Right atrium auricular region (tissue), 2 donors: ENCODE measurements at regions not wholly inside any gene's neighbourhood (a gene's known extent, or its start where the extent isn't known, plus 50 kb on each side); places are given as distances from the start of the nearest gene placed in this dataset.

Source experiments
- DNase-seq: peaks from one replicate; pipeline ENCODE4 v3.0.0-alpha.2; 2019; ENCODE audit warnings: low spot score
- H3K27ac ChIP-seq, 2 donors: fragments of 200-600 bp; sonication (generic); 1 replicate in 1 of 2; 2 replicates in 1 of 2; pipeline ENCODE4 v1.5.1; 2016 to 2019
- H3K27me3 ChIP-seq, 2 donors: fragments of 200-600 bp; sonication (generic); one replicate each; pipeline versions ENCODE4 v1.5.1 to v1.6.0; 2017 to 2019
- H3K36me3 ChIP-seq: fragments of 200-600 bp; sonication (generic); one replicate; pipeline ENCODE4 v1.5.1; 2016
- H3K4me1 ChIP-seq, 2 donors: fragments of 200-600 bp; sonication (generic); one replicate each; pipeline versions ENCODE4 v1.5.1 to v1.6.0; 2017 to 2019
- H3K4me3 ChIP-seq, 2 donors: fragments of 200-600 bp; sonication (generic); 1 replicate in 1 of 2; 2 replicates in 1 of 2; pipeline ENCODE4 v1.5.1; 2017 to 2019; ENCODE audit warnings: mild to moderate bottlenecking in 1 of 2, moderate library complexity in 1 of 2
- H3K9me3 ChIP-seq, 2 donors: fragments of 200-600 bp; sonication (generic); one replicate each; pipeline ENCODE4 v1.5.1; 2019
- TF ChIP-seq, protein P1 (sequence below), 2 donors: fragments of 200-600 bp; sonication (generic); IDR thresholded peaks; one replicate each; pipeline ENCODE4 v1.5.1; 2019; ENCODE audit warnings: antibody characterized with exemption in 2 of 2

DNA sequence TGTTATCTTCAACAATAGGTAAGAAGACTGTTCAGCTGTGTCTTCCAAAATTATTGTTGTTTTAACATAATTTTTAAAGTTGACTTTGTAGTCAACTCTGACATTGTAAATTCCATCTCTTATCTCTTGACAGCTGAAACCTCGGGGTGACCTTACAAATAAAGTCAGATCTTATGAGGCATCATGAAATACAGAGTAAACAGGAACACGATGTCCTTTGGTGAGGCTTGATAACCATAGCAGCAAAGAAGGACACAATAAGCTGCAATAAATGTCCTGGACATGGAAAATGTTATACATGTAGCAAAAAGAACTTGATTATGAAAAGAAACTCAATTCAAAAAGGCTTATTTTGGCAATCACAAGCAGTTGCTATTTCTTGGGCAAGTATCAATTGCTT, 618.9 kb upstream of the SLC39A10 start:
- Histone ChIP-seq H3K27ac (no peak overlapping the region), H3K4me3 (no peak overlapping the region), H3K9me3 (no peaks in the 10 kb centered on the region), H3K27me3 (no peaks in the 10 kb centered on the region), H3K4me1 (no peaks in the 10 kb centered on the region), H3K36me3 (no peaks in the 10 kb centered on the region)
- DNase-seq: no peak
- TF ChIP-seq, protein P1, sequence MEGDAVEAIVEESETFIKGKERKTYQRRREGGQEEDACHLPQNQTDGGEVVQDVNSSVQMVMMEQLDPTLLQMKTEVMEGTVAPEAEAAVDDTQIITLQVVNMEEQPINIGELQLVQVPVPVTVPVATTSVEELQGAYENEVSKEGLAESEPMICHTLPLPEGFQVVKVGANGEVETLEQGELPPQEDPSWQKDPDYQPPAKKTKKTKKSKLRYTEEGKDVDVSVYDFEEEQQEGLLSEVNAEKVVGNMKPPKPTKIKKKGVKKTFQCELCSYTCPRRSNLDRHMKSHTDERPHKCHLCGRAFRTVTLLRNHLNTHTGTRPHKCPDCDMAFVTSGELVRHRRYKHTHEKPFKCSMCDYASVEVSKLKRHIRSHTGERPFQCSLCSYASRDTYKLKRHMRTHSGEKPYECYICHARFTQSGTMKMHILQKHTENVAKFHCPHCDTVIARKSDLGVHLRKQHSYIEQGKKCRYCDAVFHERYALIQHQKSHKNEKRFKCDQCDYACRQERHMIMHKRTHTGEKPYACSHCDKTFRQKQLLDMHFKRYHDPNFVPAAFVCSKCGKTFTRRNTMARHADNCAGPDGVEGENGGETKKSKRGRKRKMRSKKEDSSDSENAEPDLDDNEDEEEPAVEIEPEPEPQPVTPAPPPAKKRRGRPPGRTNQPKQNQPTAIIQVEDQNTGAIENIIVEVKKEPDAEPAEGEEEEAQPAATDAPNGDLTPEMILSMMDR (IDR thresholded peaks at IDR 0.05): no peak

DNA sequence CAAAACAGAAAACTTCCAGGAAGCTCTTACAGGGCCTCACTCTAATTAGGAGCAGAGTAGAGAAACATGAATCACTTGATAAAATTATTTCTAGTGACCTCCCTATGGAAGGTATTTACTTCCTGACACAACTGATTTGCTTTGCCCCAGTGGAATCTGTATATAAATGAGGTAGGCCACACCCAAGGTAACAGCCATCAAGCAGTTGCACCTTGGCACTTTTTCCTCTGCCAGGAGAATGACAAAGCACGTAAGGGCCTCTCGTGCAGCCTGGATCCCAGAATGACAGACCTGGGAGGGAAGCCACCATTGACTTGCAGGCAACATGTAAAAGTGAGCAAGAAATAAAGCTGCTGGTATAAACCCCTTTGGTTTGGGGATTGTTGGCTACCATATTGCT, 620.0 kb upstream of the SLC39A10 start:
- no peaks in the 10 kb centered on the region for H3K27me3 ChIP-seq
- no peak overlapping the region for H3K27ac ChIP-seq
- H3K36me3 ChIP-seq: no peaks in the 10 kb centered on the region
- DNase-seq: no peak
- TF ChIP-seq, protein P1 (IDR thresholded peaks at IDR 0.05): no peak
- H3K4me3 ChIP-seq: no peak overlapping the region
- no peaks in the 10 kb centered on the region for H3K4me1 ChIP-seq
- no peaks in the 10 kb centered on the region for H3K9me3 ChIP-seq

DNA sequence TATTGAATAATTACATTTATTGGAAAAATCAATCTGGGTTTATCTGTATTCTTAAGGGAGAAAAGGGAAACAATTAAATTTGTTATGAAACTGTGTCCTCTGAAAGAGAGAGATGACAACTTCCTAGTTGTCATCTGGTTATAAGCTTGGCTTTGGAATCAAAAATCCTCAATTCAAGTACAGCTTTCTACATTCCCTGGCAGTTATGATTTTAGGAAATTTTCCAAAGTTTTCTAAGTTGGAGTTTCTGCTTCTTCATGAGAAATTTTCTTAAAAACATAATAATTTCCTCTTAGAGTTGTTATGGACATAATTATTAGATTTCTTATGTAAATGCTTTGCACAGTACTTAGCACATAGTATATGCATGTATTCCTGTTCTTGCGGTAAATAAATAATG, 625.6 kb upstream of the SLC39A10 start:
- no peak for DNase-seq
- Histone ChIP-seq H3K36me3 (no peaks in the 10 kb centered on the region), H3K9me3 (no peaks in the 10 kb centered on the region), H3K4me3 (no peak overlapping the region), H3K27ac (no peak overlapping the region), H3K27me3 (no peaks in the 10 kb centered on the region), H3K4me1 (no peaks in the 10 kb centered on the region)
- TF ChIP-seq, protein P1 (IDR thresholded peaks at IDR 0.05): no peak

DNA sequence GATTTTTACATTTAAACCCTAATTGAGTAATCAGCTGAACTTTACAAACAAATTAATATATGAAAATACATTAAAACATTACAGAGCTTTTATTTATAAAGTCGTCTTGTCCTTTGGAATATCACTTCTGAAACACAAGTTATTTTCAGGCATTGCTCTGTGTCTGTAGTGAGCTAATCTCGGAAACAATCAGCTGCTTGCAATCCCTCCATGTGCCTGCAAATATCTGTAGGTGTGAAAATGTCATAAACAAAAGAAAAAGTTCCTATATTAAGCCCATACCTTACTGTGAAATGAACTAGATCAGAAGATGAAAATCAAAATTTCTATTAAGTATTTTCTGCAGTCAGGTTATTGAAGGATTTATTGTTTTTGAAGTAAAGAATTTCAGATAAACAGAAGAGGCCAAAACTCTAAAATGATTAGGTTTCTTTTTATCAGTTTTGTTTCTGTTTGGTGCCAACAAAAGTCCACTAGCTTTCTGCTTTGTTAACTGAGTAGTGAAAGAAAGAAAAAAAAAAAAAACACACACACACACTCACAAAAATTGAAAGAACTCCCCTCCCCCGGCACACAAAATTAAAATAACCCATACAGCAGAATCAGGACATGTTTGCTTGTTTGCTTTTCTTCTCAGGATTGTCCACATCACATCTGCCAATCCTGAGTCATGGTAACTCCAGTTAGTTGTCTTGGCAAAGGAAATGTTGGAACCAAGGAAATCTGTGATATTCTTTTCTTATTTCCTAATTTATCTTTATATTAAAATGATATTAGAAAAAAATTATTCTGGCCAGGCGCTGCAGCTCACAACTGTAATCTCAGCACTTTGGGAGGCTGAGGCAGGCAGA, 627.0 kb upstream of the SLC39A10 start:
- Histone ChIP-seq H3K4me3 (no peak overlapping the region), H3K36me3 (no peaks in the 10 kb centered on the region), H3K27me3 (no peaks in the 10 kb centered on the region), H3K27ac (no peak overlapping the region), H3K9me3 (no peaks in the 10 kb centered on the region), H3K4me1 (no peaks in the 10 kb centered on the region)
- TF ChIP-seq, protein P1 (IDR thresholded peaks at IDR 0.05): no peak
- DNase-seq: no peak

DNA sequence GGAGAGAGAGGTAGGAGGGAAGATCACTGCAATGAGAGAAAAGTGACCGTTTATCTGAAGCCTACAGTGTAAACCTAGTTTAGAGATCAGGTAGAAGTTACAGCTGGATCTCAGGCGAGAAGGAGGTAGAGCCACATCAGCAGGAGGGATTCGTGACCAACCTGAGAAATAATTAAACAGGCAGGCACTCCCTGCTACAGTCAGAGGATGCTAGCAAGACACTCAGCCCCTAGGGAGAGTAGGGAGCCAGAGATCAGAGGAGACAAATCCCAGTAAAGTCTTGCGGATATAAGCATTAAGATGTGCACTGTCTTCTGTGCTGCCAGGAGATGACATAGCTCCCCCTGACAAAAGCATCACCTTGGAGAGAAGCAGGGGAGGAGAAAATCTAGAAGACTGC, 629.1 kb upstream of the SLC39A10 start:
- DNase-seq: no peak
- TF ChIP-seq, protein P1 (IDR thresholded peaks at IDR 0.05): no peak
- Histone ChIP-seq H3K36me3 (no peaks in the 10 kb centered on the region), H3K4me3 (no peak overlapping the region), H3K27me3 (no peaks in the 10 kb centered on the region), H3K9me3 (no peaks in the 10 kb centered on the region), H3K27ac (no peak overlapping the region), H3K4me1 (no peaks in the 10 kb centered on the region)

DNA sequence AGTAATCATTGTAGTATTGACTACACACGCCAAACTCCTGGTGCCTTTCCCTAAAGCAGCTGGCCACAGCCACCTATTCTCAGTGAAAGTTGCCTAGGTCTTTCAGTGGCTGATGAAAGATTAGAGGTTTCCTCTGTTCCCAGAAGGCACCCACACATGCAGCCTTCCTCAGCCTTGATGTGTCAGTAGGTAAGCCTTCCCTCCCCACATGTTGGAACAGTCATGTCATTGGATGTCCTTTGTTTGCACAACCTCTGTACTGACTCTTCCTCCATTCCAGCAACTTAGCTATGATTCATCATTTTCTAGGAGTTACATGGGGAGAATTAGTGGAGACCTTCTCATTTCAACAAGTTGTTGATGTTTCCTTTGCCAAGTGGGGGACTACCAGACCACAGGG, 630.8 kb upstream of the SLC39A10 start:
- Histone ChIP-seq H3K27me3 (no peaks in the 10 kb centered on the region), H3K27ac (no peak overlapping the region), H3K4me1 (no peaks in the 10 kb centered on the region), H3K9me3 (no peaks in the 10 kb centered on the region), H3K36me3 (no peaks in the 10 kb centered on the region), H3K4me3 (no peak overlapping the region)
- DNase-seq: no peak
- TF ChIP-seq, protein P1 (IDR thresholded peaks at IDR 0.05): no peak
